Esophagus muscularis mucosa (tissue), 4 donors: ENCODE measurements at regions not wholly inside any gene's neighbourhood (a gene's known extent, or its start where the extent isn't known, plus 50 kb on each side); places are given as distances from the start of the nearest gene placed in this dataset.

ENCODE experiments used
- DNase-seq: peaks from one replicate; pipeline ENCODE4 v3.0.0-alpha.2; 2017; ENCODE audit errors: extremely low spot score
- H3K27ac ChIP-seq, 4 donors: fragments of 200-600 bp; sonication (generic); replicated peaks in 1 of 4; 1 replicate in 3 of 4; 2 replicates in 1 of 4; pipeline ENCODE4 v1.5.1; 2016 to 2019; ENCODE audit warnings: mild to moderate bottlenecking in 1 of 4
- H3K27me3 ChIP-seq, 4 donors: fragments of 200-600 bp; sonication (generic); one replicate each; pipeline versions ENCODE4 v1.5.1 to v1.6.0; 2016 to 2019
- H3K36me3 ChIP-seq, 4 donors: fragments of 200-600 bp; sonication (generic); one replicate each; pipeline ENCODE4 v1.5.1; 2016 to 2019
- H3K4me1 ChIP-seq, 4 donors: fragments of 200-600 bp; sonication (generic); one replicate each; pipeline ENCODE4 v1.5.1; 2016 to 2019
- H3K4me3 ChIP-seq, 4 donors: fragments of 200-600 bp; sonication (generic); 1 replicate in 2 of 4; 2 replicates in 2 of 4; pipeline ENCODE4 v1.5.1; 2016 to 2019; ENCODE audit warnings: mild to moderate bottlenecking in 4 of 4, moderate library complexity in 1 of 4
- H3K9me3 ChIP-seq, 4 donors: fragments of 200-600 bp; sonication (generic); 1 replicate in 3 of 4; 2 replicates in 1 of 4; pipeline ENCODE4 v1.5.1; 2016 to 2019
- CTCF ChIP-seq, 3 experiments: fragments of 200-600 bp in 2 of 3; fragments of 450-650 bp in 1 of 3; sonication (generic) in 2 of 3; IDR thresholded peaks; one replicate each; pipeline ENCODE4 v1.5.1; 2017 to 2019; ENCODE audit warnings: antibody characterized with exemption in 3 of 3, mild to moderate bottlenecking in 2 of 3, moderate library complexity in 1 of 3
- EP300 ChIP-seq: sonication (generic); formaldehyde crosslinking; IDR thresholded peaks from one replicate; pipeline ENCODE4 v1.6.1; 2017; ENCODE audit warnings: antibody characterized with exemption
- POLR2A ChIP-seq: fragments of 450-650 bp; IDR thresholded peaks from one replicate; pipeline ENCODE4 v1.6.1; 2017; ENCODE audit warnings: antibody characterized with exemption, moderate library complexity, mild to moderate bottlenecking, low read depth
- POLR2AphosphoS5 ChIP-seq, 2 donors: sonication (generic); formaldehyde crosslinking; IDR thresholded peaks; one replicate each; pipeline ENCODE4 v1.6.1; 2017; ENCODE audit warnings: antibody characterized with exemption in 2 of 2
- WGBS: methylation state at CpG from one replicate; pipeline ENCODE4 v1.1.5; 2018; 5-methylcytosine and 5-hydroxymethylcytosine counted together
- intact Hi-C: fragments of 100-400 bp; cut with DNase I; formaldehyde crosslinking; loops from one replicate; pipeline ENCODE4 v1.15.1; 2023

DNA sequence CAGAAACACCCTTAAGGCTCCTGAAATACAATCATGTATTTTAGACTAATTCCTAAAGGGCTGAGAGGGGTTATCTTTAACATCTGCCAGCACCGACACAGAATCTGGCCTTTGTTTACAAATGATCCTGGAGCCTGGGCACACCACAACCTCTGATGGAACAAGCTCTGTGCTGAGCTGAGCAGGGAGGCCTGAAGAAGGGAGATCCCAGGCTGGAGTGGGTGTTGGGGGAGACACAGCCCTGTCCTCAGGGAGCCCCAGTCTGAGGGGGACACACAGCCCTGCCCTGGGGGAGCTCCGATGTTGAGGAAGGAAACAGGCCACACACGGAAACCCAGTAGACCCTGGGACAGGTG lies 130.5 kb downstream of the VEGFA start:
- intact Hi-C loops = no loop called here
- Histone ChIP-seq H3K27me3 (no peaks in the 10 kb centered on the region), H3K9me3 (no peaks in the 10 kb centered on the region), H3K27ac (peak overlapping the region in 2 of 4 donors; percentile 12 to 62), H3K4me1 (peaks cover 0 to 11% (median 9%) of the 10 kb centered on the region in 4 donors), H3K36me3 (no peaks in the 10 kb centered on the region), H3K4me3 (no peak overlapping the region)
- 80% methylated on average over 3 of the region's 3 CpGs for WGBS
- TF ChIP-seq EP300 (no peak), CTCF (IDR thresholded peaks at IDR 0.05) (no peak), POLR2AphosphoS5 (IDR thresholded peaks at IDR 0.05) (no peak), POLR2A (no peak)
- DNase-seq = no peak

DNA sequence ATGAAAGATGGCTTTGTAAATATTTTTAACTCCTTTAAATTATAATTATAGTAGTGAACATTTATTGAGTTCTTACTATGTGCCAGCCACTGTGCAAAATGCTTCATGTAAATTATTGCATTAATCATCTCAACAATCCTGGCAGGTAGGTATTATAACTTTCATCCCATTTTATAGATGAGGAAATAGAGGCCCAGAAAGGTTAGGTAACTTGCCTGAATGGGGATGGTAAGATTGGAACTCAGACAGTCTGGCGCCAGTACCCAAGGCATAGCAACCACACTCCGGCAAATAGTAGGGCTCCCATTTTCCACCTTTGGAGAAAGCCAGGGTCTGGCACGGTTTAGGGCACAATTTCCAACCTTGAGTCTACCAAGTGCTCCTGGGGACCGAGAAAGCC lies 129.8 kb downstream of the VEGFA start:
- peaks cover 0 to 11% (median 9%) of the 10 kb centered on the region in 4 donors for H3K4me1 ChIP-seq
- no peaks in the 10 kb centered on the region for H3K9me3 ChIP-seq
- H3K4me3 ChIP-seq = no peak overlapping the region
- TF ChIP-seq POLR2AphosphoS5 (IDR thresholded peaks at IDR 0.05) = no peak
- no peak for TF ChIP-seq POLR2A
- no peak for TF ChIP-seq EP300
- TF ChIP-seq CTCF (IDR thresholded peaks at IDR 0.05) = no peak
- H3K27me3 ChIP-seq = no peaks in the 10 kb centered on the region
- intact Hi-C loops = no loop called here
- DNase-seq = no peak
- no peaks in the 10 kb centered on the region for H3K36me3 ChIP-seq
- WGBS = 100% methylated on average over 3 of the region's 4 CpGs
- no peak overlapping the region for H3K27ac ChIP-seq

- intact Hi-C loops = no loop called here
- Histone ChIP-seq H3K9me3 (no peaks in the 10 kb centered on the region), H3K27me3 (no peaks in the 10 kb centered on the region), H3K4me3 (no peak overlapping the region), H3K27ac (no peak overlapping the region), H3K4me1 (peaks cover 0 to 11% (median 9%) of the 10 kb centered on the region in 4 donors), H3K36me3 (no peaks in the 10 kb centered on the region)
- WGBS = 98% methylated on average over 4 of the region's 4 CpGs
- no peak for DNase-seq
- TF ChIP-seq POLR2A (no peak), EP300 (no peak), CTCF (IDR thresholded peaks at IDR 0.05) (no peak), POLR2AphosphoS5 (IDR thresholded peaks at IDR 0.05) (no peak)
Measured at GRCh38 chr6:43898358-43899131, 128.5 kb downstream of the VEGFA start.

DNA sequence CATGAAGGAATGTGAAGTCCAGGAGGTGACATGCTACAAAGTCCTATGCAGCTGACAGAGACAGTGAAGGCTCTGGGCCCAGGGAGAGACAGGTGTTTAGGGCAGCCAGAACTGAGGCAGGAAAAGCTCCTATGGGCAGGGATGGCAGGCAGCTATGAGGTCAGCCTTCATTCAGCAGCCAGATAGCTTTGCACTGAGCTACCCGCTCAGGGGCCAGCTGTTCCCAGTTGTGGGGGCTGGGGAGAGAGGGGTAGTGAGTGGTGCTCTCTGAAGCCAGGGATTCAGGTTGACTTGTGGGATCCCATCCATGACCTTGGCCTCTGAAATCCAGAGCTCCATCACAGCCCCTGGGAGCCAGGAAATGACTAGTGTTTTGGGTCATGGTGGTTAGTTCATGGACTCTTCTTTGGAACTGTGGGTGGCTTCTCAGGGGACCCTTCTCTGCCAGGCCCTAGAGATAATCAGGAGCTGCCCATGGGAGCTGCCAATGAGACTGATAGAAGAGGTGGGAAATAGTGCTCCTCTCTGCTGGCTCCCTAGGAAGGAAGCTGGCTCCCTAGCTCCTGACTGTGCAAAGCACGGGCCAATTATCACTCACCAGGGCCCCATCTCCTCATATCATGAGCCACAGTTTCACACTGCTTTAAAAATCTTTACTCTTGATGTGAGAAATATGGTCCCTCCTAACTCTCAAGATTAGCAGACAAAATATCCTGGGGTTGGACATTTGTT lies 127.7 kb downstream of the VEGFA start:
- Histone ChIP-seq H3K36me3 (no peaks in the 10 kb centered on the region), H3K9me3 (no peaks in the 10 kb centered on the region)
- WGBS = 86% methylated on average over 1 of the region's 2 CpGs

More for the DNA sequence above, 127.7 kb downstream of the VEGFA start:
- TF ChIP-seq EP300 = no peak
- no peak for TF ChIP-seq POLR2AphosphoS5 (IDR thresholded peaks at IDR 0.05)
- TF ChIP-seq POLR2A = no peak
- TF ChIP-seq CTCF (IDR thresholded peaks at IDR 0.05) = no peak
- H3K27me3 ChIP-seq = no peaks in the 10 kb centered on the region
- intact Hi-C loops = no loop called here
- H3K4me1 ChIP-seq = peaks cover 0 to 11% (median 9%) of the 10 kb centered on the region in 4 donors
- H3K27ac ChIP-seq = no peak overlapping the region
- no peak for DNase-seq
- no peak overlapping the region for H3K4me3 ChIP-seq
